ENCODE measurements at regions not wholly inside any gene's neighbourhood (a gene's known extent, or its start where the extent isn't known, plus 50 kb on each side); places are given as distances from the start of the nearest gene placed in this dataset.

DNA sequence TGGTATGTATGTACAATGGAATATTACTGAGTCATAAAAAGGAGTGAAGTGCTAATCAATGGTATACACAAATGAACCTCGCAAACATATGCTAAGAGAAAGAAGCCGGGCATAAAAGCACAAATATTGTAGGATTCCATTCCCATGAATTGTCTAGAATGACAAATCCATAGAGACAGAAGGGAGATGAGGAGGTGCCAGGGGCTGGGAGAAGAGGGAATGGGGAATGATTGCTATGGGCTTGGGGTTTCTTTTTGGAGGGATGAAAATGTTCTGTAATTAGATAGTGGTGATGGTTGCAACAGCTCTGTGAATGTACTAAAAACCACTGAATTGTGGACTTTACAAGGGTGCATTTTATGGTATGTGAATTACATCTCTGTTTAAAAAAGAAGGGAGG is 73.5 kb downstream of the GLI2 start:
- TF ChIP-seq, protein P1, sequence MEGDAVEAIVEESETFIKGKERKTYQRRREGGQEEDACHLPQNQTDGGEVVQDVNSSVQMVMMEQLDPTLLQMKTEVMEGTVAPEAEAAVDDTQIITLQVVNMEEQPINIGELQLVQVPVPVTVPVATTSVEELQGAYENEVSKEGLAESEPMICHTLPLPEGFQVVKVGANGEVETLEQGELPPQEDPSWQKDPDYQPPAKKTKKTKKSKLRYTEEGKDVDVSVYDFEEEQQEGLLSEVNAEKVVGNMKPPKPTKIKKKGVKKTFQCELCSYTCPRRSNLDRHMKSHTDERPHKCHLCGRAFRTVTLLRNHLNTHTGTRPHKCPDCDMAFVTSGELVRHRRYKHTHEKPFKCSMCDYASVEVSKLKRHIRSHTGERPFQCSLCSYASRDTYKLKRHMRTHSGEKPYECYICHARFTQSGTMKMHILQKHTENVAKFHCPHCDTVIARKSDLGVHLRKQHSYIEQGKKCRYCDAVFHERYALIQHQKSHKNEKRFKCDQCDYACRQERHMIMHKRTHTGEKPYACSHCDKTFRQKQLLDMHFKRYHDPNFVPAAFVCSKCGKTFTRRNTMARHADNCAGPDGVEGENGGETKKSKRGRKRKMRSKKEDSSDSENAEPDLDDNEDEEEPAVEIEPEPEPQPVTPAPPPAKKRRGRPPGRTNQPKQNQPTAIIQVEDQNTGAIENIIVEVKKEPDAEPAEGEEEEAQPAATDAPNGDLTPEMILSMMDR (IDR thresholded peaks at IDR 0.05; ENCODE audit: insufficient read depth, low read depth, low read length, missing control alignments) = no peak
- no peak overlapping the region for H3K4me3 ChIP-seq (ENCODE audit: low read depth, low read length)
- no peak for DNase-seq (ENCODE audit: low read depth)

DNA sequence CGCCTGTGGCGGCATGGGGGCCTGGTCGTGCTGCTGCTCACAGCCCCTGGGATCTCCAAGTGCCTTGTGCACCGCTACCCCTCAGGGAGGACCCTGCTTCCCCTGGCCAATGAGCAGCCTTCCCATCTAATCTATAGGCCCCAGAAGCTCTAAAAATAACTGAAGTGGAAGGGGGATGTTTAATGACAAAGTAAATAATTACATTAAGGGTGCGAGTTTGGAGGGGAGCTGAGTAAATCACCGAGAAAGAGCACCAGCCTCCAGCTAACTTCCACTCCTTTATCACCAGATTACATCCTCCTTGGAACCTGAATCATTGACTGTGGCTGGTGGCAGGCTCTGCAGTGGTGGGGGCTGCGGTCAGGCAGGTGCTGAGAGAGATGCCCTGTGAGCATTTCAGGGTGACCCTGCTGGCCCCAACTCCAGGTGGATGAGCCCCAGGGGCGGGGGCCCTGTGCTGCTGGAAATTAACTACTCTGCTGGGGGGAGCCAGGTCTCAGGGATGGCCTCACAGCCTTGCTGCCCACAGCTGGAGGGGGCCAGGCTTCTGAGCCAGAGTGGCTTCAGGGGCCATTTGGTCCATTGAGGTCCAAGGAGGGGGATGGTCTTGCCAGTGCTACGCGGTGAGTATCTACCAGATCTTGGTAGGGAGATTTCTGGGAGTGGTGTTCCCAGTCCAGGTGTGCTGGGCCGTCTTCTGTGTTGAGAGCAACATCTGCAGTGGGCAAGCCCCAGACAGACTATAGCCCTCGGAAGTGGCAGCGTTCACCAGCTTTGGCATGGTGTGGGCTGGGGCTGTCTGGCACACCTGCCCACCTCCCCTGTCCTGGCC is 74.2 kb downstream of the GLI2 start:
- H3K4me3 ChIP-seq (ENCODE audit: low read depth, low read length) = no peak overlapping the region
- TF ChIP-seq, protein P1 (IDR thresholded peaks at IDR 0.05; ENCODE audit: insufficient read depth, low read depth, low read length, missing control alignments) = no peak
- DNase-seq (ENCODE audit: low read depth) = no peak

DNA sequence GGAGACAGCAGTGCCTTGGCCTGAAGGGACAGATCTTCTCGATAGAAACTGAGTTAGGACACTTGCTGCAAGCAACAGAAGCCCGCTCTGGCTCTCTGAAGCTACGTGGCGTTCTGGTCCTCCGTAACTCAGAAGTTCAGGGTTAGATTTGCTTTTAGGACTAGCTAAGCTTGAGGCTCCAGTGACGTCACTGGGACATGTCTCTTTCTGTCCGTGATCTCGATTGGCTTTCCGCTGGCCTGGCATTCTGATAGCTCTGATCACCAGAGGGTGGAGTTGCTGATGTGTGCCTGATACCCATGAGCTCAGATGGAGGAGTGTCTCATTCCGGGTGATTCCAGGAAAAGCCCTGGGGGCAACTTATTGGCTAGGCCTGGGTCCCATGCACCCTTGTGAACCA is 75.0 kb downstream of the GLI2 start:
- no peak overlapping the region for H3K4me3 ChIP-seq (ENCODE audit: low read depth, low read length)
- TF ChIP-seq, protein P1 (IDR thresholded peaks at IDR 0.05; ENCODE audit: insufficient read depth, low read depth, low read length, missing control alignments) = no peak
- DNase-seq (ENCODE audit: low read depth) = no peak

DNA sequence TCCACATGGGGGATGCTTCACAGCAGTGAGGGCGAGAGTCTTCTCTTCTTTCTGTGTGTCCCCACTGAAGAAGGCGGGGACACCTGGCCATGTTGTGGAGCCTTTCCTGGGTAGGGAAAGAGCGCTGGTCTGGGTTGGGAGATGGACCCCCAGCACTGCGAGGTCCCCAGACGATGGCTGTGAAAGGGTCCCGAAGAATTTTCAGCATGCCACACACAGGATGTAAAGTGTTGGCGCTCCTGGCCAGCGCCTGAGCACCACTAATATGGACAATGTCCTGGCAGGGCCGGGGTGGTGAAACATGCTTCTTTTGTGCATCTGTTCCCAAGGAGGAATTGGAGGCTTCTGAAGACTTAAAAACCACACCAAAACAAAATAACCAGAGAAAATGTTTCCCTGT is 77.2 kb downstream of the GLI2 start:
- no peak overlapping the region for H3K4me3 ChIP-seq (ENCODE audit: low read depth, low read length)
- DNase-seq (ENCODE audit: low read depth) = no peak
- TF ChIP-seq, protein P1 (IDR thresholded peaks at IDR 0.05; ENCODE audit: insufficient read depth, low read depth, low read length, missing control alignments) = no peak

DNA sequence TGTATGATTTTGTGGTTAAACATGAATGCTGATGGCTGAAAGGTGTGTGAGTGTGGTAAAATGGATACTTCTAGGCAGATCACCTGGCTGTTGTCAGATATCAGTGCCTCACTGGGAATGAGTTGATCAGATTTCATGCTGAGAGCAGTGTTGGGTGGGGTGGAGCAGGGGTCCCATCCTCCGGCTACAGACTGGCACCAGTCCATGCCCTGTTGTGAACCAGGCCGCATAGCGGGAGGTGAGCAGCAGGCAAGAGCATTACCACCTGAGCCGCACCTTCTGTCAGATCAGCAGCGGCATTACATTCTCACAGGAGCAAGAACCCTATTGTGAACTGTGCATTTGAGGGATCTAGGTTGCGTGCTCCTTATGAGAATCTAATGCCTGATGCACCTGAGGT is 78.7 kb downstream of the GLI2 start:
- DNase-seq (ENCODE audit: low read depth) = no peak
- TF ChIP-seq, protein P1 (IDR thresholded peaks at IDR 0.05; ENCODE audit: insufficient read depth, low read depth, low read length, missing control alignments) = no peak
- H3K4me3 ChIP-seq (ENCODE audit: low read depth, low read length) = no peak overlapping the region

DNA sequence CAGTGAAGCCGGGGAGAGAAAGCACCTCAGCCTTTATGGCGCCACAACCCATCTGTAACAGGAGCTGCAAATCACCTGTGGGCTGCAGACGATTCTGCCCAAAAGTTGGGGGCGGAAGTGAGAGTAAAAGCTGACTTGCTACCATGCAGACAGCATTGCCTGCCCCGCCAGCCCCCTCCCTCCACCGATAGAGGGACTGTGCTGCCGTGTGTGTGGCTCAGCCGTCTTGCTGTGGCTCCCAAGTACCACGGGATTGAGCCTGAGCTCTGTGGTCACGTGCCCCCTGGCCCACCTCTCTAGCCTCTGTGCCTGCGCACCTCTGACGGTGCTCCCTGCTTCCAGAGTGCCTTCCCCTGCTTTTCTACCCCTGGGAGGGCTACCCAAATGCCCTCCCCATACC is 79.6 kb downstream of the GLI2 start:
- peak; percentile 8 for DNase-seq (ENCODE audit: low read depth)
- TF ChIP-seq, protein P1 (IDR thresholded peaks at IDR 0.05; ENCODE audit: insufficient read depth, low read depth, low read length, missing control alignments) = no peak
- H3K4me3 ChIP-seq (ENCODE audit: low read depth, low read length) = no peak overlapping the region
